ENCODE measurements at regions not wholly inside any gene's neighbourhood (a gene's known extent, or its start where the extent isn't known, plus 50 kb on each side); places are given as distances from the start of the nearest gene placed in this dataset.

DNA sequence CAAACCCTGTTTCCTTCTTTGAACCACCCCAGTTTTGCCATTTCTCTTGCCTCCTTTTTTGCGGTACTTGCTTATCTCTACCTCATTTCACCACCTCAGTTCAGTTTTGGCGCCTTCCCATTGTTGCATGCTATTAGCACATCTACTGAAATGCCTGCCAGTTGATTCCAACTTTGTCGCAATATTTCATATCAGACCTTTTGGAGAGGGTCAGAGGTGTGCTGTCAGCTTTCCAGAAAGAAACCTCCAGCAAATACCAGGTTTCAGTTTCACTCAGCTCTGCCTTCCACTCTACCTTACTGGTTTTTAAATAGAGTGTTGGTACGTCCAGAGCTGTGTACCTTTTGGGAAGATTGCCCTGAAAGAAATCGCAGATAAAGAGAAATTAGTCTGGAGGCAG, 91.9 kb upstream of the CPEB2 start (continued):
- no peak for TF ChIP-seq ZNF169 (tag by site-specific recombination; IDR thresholded peaks at IDR 0.05)
- no peak for TF ChIP-seq ZEB2 (tag by site-specific recombination; IDR thresholded peaks at IDR 0.05)

DNA sequence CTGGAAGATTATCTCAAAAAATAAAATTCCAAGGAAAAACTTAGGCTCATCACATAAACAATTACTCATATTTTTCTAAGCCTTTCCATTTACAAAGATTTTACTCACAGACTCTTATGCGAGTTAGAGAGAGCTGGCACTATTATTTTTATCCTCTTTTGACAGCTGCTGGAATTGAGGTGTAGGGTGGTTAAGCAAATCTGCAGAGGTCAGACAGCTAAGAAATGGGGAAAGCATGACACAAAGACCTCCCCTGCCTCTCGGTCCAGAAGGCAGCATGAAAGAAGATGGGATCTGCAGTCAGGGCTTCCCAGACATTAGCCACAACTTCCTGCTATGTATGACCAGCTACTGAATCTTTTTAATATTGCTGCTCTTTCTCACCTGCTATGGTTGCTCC, 89.9 kb upstream of the CPEB2 start:
- CTCF ChIA-PET, result no interaction called here
- H3K27ac ChIP-seq (ENCODE audit: extremely low read depth, low read depth, low read length), result no peak overlapping the region
- POLR2A ChIA-PET, result no interaction called here
- no peaks in the 10 kb centered on the region for H3K9me3 ChIP-seq (ENCODE audit: control insufficient read depth, insufficient read depth, low read depth, low read length)
- H3K4me1 ChIP-seq (ENCODE audit: control insufficient read depth, insufficient read depth, low read length), result peaks cover 4% of the 10 kb centered on the region; the same call in 1 of the 2 replicates
- no peak overlapping the region for H3K4me3 ChIP-seq (ENCODE audit: low read depth, low read length)
- TF ChIP-seq ZNF133 (tag by site-specific recombination; IDR thresholded peaks at IDR 0.05) (no peak), ZNF549 (tag by site-specific recombination; IDR thresholded peaks at IDR 0.05) (no peak), ZNF302 (tag by site-specific recombination; IDR thresholded peaks at IDR 0.05; ENCODE audit: low read depth) (no peak)
- TF ChIP-seq, protein P1, sequence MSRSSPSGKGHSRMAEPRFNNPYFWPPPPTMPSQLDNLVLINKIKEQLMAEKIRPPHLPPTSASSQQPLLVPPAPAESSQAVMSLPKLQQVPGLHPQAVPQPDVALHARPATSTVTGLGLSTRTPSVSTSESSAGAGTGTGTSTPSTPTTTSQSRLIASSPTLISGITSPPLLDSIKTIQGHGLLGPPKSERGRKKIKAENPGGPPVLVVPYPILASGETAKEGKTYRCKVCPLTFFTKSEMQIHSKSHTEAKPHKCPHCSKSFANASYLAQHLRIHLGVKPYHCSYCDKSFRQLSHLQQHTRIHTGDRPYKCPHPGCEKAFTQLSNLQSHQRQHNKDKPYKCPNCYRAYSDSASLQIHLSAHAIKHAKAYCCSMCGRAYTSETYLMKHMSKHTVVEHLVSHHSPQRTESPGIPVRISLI (tag by site-specific recombination; IDR thresholded peaks at IDR 0.05), result no peak
- TF ChIP-seq, protein P2, sequence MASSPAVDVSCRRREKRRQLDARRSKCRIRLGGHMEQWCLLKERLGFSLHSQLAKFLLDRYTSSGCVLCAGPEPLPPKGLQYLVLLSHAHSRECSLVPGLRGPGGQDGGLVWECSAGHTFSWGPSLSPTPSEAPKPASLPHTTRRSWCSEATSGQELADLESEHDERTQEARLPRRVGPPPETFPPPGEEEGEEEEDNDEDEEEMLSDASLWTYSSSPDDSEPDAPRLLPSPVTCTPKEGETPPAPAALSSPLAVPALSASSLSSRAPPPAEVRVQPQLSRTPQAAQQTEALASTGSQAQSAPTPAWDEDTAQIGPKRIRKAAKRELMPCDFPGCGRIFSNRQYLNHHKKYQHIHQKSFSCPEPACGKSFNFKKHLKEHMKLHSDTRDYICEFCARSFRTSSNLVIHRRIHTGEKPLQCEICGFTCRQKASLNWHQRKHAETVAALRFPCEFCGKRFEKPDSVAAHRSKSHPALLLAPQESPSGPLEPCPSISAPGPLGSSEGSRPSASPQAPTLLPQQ (tag by site-specific recombination; IDR thresholded peaks at IDR 0.05), result no peak
- H3K36me3 ChIP-seq (ENCODE audit: control insufficient read depth in 2 of 2, insufficient read depth in 1 of 2, low read length in 2 of 2), result no peaks in the 10 kb centered on the region

DNA sequence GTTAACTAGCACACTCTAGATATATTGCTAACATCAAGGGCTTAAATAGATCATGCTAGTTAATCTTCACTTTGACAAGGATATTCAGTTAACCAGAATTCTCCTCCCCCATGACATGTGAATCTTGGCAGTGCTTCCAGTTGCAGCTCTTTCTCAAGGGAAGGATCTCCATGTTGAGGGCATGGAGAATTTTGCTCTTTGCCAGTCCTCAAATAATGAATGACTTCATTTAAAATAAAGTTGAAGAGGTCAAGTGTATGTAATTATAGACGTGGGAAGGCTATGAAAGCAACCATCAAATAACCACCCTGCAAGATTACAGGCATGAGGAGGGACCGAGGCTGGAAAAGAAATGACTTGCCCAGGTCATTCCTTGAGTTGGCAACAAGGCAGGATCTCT, 87.3 kb upstream of the CPEB2 start:
- ChIA-PET CTCF (interaction anchor here (0.5 kb wide), 1 partner anchor 17 kb away, joined by 3 read pairs; no protein-coding TSS in a partner anchor), POLR2A (no interaction called here)
- TF ChIP-seq, protein P3, sequence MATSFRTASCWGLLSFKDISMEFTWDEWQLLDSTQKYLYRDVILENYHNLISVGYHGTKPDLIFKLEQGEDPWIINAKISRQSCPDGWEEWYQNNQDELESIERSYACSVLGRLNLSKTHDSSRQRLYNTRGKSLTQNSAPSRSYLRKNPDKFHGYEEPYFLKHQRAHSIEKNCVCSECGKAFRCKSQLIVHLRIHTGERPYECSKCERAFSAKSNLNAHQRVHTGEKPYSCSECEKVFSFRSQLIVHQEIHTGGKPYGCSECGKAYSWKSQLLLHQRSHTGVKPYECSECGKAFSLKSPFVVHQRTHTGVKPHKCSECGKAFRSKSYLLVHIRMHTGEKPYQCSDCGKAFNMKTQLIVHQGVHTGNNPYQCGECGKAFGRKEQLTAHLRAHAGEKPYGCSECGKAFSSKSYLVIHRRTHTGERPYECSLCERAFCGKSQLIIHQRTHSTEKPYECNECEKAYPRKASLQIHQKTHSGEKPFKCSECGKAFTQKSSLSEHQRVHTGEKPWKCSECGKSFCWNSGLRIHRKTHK (tag by site-specific recombination; IDR thresholded peaks at IDR 0.05), result no peak
- TF ChIP-seq, protein P4, sequence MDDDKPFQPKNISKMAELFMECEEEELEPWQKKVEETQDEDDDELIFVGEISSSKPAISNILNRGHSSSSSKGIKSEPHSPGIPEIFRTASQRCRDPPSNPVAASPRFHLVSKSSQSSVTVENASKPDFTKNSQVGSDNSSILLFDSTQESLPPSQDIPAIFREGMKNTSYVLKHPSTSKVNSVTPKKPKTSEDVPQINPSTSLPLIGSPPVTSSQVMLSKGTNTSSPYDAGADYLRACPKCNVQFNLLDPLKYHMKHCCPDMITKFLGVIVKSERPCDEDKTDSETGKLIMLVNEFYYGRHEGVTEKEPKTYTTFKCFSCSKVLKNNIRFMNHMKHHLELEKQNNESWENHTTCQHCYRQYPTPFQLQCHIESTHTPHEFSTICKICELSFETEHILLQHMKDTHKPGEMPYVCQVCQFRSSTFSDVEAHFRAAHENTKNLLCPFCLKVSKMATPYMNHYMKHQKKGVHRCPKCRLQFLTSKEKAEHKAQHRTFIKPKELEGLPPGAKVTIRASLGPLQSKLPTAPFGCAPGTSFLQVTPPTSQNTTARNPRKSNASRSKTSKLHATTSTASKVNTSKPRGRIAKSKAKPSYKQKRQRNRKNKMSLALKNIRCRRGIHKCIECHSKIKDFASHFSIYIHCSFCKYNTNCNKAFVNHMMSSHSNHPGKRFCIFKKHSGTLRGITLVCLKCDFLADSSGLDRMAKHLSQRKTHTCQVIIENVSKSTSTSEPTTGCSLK (tag by site-specific recombination; IDR thresholded peaks at IDR 0.05), result no peak
- no peak for TF ChIP-seq REPIN1 (tag by site-specific recombination; IDR thresholded peaks at IDR 0.05; ENCODE audit: low read depth)
- TF ChIP-seq, protein P5, sequence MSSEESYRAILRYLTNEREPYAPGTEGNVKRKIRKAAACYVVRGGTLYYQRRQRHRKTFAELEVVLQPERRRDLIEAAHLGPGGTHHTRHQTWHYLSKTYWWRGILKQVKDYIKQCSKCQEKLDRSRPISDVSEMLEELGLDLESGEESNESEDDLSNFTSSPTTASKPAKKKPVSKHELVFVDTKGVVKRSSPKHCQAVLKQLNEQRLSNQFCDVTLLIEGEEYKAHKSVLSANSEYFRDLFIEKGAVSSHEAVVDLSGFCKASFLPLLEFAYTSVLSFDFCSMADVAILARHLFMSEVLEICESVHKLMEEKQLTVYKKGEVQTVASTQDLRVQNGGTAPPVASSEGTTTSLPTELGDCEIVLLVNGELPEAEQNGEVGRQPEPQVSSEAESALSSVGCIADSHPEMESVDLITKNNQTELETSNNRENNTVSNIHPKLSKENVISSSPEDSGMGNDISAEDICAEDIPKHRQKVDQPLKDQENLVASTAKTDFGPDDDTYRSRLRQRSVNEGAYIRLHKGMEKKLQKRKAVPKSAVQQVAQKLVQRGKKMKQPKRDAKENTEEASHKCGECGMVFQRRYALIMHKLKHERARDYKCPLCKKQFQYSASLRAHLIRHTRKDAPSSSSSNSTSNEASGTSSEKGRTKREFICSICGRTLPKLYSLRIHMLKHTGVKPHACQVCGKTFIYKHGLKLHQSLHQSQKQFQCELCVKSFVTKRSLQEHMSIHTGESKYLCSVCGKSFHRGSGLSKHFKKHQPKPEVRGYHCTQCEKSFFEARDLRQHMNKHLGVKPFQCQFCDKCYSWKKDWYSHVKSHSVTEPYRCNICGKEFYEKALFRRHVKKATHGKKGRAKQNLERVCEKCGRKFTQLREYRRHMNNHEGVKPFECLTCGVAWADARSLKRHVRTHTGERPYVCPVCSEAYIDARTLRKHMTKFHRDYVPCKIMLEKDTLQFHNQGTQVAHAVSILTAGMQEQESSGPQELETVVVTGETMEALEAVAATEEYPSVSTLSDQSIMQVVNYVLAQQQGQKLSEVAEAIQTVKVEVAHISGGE (tag by site-specific recombination; conservative IDR thresholded peaks at IDR 0.05; ENCODE audit: low read depth), result no peak
- no peak for TF ChIP-seq SP7 (tag by site-specific recombination; IDR thresholded peaks at IDR 0.05)
- Histone ChIP-seq H3K9me3 (ENCODE audit: control insufficient read depth, insufficient read depth, low read depth, low read length) (no peaks in the 10 kb centered on the region), H3K4me1 (ENCODE audit: control insufficient read depth, insufficient read depth, low read length) (peaks cover 4% of the 10 kb centered on the region; the same call in 1 of the 2 replicates), H3K27ac (ENCODE audit: extremely low read depth, low read depth, low read length) (no peak overlapping the region), H3K36me3 (ENCODE audit: control insufficient read depth in 2 of 2, insufficient read depth in 1 of 2, low read length in 2 of 2) (no peaks in the 10 kb centered on the region), H3K4me3 (ENCODE audit: low read depth, low read length) (no peak overlapping the region)

Measured in HEK293 (cell line).